T follicular helper cell (primary cell): ENCODE measurements at regions not wholly inside any gene's neighbourhood (a gene's known extent, or its start where the extent isn't known, plus 50 kb on each side); places are given as distances from the start of the nearest gene placed in this dataset.
"Not testable (repeated sequence)": the region's sequence is repeated elsewhere in the genome, so short reads cannot be mapped to it uniquely, and the experiment has no call there.

Experiments used
- DNase-seq: peaks from one replicate; pipeline ENCODE4 v3.0.0-alpha.2; 2020; ENCODE audit warnings: low read depth

DNA sequence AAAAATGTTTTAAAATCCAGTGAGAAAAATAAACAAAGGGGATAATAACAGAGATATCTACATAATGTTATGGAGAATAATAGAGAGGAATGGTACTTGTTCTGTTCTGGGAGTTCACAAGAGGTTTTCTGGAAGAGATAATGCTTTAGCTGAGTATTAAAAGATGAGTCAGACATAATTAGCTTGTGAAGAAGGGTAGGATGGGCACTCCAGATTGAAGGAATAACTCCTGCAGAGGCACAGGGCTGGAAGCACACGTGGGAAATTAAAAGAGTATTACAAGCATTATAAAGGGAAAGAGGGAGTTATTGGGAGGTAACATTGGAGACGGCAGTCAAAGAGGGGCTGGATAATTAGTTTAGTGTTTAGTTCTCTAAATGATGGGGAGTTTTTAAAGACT is 124.9 kb upstream of the BTG1 start:
- DNase-seq, result no peak

DNA sequence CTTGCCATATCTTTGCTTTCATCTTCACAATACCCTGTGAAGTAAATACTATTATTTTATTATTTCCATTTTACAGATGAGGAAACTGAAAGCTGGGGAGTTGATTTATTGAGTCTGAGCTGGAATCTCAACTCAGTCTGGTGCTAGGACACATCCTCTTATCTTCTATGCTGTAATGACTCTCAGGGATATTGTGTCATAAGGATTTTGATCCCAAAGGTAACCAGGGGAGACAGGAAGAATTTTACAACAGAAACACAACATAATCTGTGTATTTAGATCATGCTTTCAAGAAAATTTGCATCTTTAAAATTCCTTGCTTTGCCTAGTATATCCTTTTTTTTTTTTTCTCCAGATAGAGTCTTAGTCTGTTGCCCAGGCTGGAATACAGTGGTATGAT is 123.3 kb upstream of the BTG1 start:
- DNase-seq, result no peak

GRCh38 chr12:92261692-92262091 is 116.0 kb upstream of the BTG1 start:
- DNase-seq, result no peak

DNA sequence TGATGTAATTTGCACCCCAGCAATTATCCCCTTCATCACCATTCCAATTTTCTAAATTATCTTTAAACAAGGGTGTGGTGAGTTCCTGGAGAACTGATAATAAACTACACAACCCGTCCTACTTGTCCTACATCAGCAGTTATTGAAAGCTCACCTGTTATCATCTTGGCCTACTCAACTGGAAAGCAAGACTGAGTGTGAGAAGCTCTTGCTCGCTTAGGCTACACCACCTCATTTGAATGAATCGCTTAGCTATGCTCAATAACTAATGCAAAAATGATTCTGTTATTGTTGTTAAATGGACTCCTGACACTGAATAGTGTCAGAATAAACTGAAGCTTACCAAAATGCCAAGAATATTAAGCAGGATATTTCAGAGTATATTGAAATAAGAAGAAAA is 115.4 kb upstream of the BTG1 start:
- no peak for DNase-seq

DNA sequence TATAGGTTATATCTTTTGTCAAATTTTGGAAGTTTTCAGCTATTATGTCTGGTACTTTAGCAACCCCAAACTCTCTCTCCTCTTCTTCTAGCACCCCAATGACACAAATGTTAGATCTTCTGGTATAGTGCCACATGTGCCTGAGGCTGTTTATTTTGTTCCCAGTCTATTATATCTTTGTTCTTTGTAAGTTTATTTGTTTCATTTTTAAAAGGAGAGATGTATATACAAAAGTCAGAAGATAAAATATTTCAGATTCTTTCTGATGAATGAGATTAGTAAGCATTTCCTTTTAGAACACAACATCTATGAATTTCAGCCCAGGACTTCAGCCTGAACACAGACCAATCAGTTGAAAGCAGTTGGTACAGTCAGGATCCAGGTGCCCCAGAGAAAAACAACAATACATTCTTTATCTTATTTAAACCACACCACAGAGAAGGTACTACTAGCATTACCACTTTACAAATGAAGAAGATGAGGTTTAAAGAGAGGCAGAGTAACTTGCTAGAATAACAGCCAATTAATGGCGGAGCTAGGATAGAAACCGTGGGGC is 114.1 kb upstream of the BTG1 start:
- DNase-seq, result no peak

DNA sequence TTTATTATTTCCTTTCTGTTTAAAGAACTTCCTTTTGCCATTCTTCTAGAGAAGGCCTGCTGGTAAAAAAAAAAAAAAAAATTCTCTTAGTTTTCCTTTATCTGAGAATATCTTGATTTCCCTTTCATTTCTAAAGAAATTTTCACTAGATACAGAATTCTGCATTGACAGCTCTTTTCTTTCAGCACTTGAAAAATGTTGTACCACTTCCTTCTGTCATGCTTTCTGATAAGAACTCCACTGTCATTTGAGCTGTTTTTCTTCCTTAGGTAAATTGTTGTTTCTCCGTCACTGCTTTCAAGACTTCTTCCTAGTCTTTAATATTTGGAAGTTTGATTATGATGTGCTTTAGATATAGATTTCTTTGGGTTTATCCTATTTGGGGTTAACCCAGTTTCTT is 113.6 kb upstream of the BTG1 start:
- DNase-seq, result no peak

DNA sequence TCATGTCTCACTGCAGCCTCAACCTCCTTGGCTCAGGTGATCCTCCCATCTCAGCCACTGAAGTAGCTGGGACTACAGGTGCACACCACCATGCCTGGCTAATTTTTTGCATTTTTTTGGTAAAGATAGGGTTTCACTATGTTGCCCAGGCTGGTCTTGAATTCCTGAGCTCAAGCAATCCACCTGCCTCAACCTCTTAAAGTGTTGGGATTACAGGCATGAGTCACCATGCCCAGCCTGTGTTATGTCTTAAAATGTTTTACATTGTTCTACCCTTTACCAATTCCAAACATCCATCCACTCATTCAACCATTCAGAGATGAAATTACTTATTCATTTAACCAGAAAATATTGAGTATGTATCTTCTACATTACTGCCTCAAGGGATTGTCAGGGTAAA is 111.6 kb upstream of the BTG1 start:
- no peak for DNase-seq

GRCh38 chr12:92255741-92256140 is 110.1 kb upstream of the BTG1 start:
- DNase-seq, result no peak

DNA sequence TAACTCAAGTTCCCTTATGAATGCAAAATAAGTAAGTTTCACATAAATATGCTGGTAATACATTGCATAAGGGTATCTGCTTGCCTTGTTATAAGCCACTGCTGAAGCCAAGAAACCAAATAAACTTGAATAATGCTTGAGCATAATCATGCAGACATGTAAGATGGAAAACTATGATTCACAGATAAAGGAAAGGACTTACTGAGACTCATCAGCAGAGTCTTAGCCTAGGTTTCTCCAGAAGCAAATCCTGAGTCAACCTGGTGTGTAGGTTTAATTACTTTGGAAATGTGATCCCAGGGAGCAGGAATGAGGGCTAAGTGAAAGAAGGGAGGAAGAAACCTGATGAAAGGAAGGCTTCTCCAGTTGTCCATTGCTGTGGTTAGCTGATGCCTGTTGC is 107.7 kb upstream of the BTG1 start:
- DNase-seq, result no peak

DNA sequence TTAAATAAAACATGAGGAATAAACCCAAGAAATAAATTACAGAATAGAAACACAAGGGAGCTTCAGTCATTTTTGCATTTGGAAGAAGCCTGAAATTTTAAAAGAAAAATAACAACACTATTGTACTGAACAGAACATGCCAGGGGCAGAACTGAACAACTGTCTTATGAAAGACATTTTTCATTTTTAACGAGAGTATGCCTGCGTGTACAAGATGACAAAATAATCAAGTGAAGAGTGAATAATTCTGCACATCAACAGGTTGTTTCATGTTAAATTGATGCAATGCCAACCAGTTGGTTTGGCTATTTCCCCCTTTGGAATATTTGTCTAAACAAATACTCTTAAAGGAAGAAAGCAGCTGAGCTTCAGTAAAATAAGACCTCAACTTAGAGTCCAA is 103.3 kb upstream of the BTG1 start:
- no peak for DNase-seq

DNA sequence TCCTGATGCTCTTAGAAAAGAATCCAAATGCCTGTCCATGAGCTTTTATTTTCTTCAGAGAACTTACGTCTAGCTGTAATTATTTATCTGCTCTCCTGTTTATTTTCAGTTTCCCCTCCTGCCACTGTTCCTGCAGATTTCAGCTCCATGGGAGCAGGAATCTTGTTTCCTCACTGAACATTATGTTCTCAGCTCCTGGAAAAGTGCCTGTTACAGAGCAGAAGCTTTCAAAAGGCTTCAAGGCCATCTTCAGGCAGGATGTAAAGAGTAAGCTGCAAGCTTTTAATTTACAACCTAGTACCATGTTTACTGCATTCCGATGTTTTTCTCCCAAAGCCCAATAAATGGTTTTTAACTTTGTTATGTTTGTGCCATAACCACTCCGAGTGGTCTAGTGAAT is 98.4 kb upstream of the BTG1 start:
- DNase-seq, result no peak

GRCh38 chr12:92242907-92243306 is 97.3 kb upstream of the BTG1 start:
- DNase-seq, result no peak

GRCh38 chr12:92237762-92238523 is 92.3 kb upstream of the BTG1 start:
- DNase-seq, result no peak

GRCh38 chr12:92237262-92237661 is 91.6 kb upstream of the BTG1 start:
- DNase-seq, result no peak

- DNase-seq, result no peak
These were observed 90.2 kb upstream of the BTG1 start for GRCh38 chr12:92235703-92236472.

GRCh38 chr12:92234533-92234932 is 88.9 kb upstream of the BTG1 start:
- DNase-seq, result no peak

- DNase-seq, result no peak
These were observed 87.8 kb upstream of the BTG1 start for GRCh38 chr12:92233346-92234015.

DNA sequence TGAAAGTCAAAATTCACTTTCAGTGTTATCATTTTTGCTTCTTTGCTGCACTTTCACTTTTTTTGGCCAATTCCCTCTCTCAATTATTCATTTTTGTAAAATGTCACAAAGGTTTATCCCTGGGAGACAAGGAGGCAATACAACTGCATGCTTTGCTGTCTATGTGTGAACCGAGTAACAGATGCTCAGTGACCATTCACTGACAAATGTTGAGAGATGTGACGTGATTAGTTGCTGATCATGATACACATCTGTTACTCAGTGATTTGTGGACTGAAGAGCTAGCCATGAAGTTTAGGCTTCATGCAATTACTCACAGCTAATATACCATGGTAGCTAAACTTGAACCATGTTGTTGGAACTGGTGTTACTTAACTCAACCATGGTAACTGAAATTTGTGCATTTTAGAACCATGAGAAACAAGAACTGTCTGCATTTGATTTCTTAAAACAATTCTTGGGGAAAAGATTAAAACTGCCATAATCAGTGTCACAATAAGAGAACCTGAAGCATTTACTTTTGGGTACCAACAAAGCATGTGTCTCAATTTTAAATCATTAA is 86.8 kb upstream of the BTG1 start:
- DNase-seq, result not testable (repeated sequence)

DNA sequence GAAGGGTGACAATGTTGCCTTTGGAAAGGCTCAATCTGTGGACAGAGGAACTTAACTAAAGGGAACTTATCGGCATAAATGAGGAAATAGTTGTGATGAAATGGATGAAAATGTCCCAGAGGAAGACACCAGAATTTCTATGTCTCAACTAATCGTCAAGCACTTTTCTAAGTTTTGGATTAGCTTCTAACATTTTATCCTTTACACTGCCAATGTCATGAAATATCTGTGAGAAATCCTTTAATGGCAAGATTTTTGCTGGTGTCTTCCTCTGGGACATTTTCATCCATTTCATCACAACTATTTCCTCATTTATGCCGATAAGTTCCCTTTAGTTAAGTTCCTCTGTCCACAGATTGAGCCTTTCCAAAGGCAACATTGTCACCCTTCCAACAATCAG is 86.3 kb upstream of the BTG1 start:
- DNase-seq, result not testable (repeated sequence)

- not testable (repeated sequence) for DNase-seq
These were observed 85.9 kb upstream of the BTG1 start for GRCh38 chr12:92231532-92231931.

DNA sequence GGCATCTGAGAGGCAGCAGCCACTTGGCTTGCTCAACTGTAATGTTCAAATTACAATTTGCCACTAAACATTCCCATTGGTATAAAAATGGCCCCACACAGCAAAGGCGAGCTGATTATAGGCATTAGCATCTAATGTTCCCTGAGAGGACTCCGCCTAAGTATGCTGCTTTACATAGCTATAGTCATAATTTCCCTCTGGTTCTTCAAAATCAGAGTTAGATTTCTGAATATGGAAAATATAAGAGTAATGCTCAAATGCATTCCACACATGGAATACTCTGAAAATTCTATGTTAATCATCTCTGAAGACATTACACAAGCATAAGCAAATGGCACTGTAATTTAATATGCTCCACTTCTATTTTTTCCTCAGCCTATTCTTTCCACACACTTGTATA is 83.7 kb upstream of the BTG1 start:
- DNase-seq, result no peak

- no peak for DNase-seq
These were observed 81.3 kb upstream of the BTG1 start for GRCh38 chr12:92226961-92227360.
